Fibroblast of pulmonary artery (primary cell): ENCODE measurements at regions not wholly inside any gene's neighbourhood (a gene's known extent, or its start where the extent isn't known, plus 50 kb on each side); places are given as distances from the start of the nearest gene placed in this dataset.

ENCODE experiments used
- DNase-seq: peaks from one replicate; pipeline ENCODE4 v3.0.0-alpha.2; 2010; ENCODE audit warnings: low read depth
- H3K4me3 ChIP-seq: replicated peaks from 2 replicates; pipeline ENCODE4 v1.5.1; 2011; ENCODE audit warnings: low read depth, mild to moderate bottlenecking, control low read depth, low read length, moderate library complexity
- CTCF ChIP-seq: IDR thresholded peaks from 2 replicates; pipeline ENCODE4 v1.5.1; 2011; ENCODE audit warnings: mild to moderate bottlenecking, control low read depth, low read length, inconsistent platforms; ENCODE audit errors: missing control alignments

GRCh38 chr10:123409884-123410283, 255.7 kb downstream of the BUB3 start:
- TF ChIP-seq CTCF, result no peak
- H3K4me3 ChIP-seq, result no peak overlapping the region
- DNase-seq, result no peak

GRCh38 chr10:123413353-123413752, 252.8 kb upstream of the GPR26 start:
- no peak overlapping the region for H3K4me3 ChIP-seq
- no peak for DNase-seq
- no peak for TF ChIP-seq CTCF

- no peak overlapping the region for H3K4me3 ChIP-seq
- no peak for DNase-seq
- TF ChIP-seq CTCF, result no peak
Measured at GRCh38 chr10:123415523-123415922, 250.6 kb upstream of the GPR26 start.

GRCh38 chr10:123417414-123417813, 248.7 kb upstream of the GPR26 start:
- no peak for TF ChIP-seq CTCF
- no peak for DNase-seq
- H3K4me3 ChIP-seq, result no peak overlapping the region

GRCh38 chr10:123421461-123421860, 244.7 kb upstream of the GPR26 start:
- no peak for DNase-seq
- no peak overlapping the region for H3K4me3 ChIP-seq
- TF ChIP-seq CTCF, result no peak

GRCh38 chr10:123422261-123422660, 243.9 kb upstream of the GPR26 start:
- DNase-seq, result no peak
- H3K4me3 ChIP-seq, result no peak overlapping the region
- TF ChIP-seq CTCF, result no peak

- TF ChIP-seq CTCF, result no peak
- H3K4me3 ChIP-seq, result no peak overlapping the region
- DNase-seq, result no peak
Measured at GRCh38 chr10:123424537-123424936, 241.6 kb upstream of the GPR26 start.
